AG08396 (cell line): ENCODE measurements at regions not wholly inside any gene's neighbourhood (a gene's known extent, or its start where the extent isn't known, plus 50 kb on each side); places are given as distances from the start of the nearest gene placed in this dataset.
"Not testable (repeated sequence)": the region's sequence is repeated elsewhere in the genome, so short reads cannot be mapped to it uniquely, and the experiment has no call there.

Experiments used
- DNase-seq: peaks from one replicate; pipeline ENCODE4 v3.0.0; 2012; ENCODE audit warnings: low spot score, mixed read lengths

DNA sequence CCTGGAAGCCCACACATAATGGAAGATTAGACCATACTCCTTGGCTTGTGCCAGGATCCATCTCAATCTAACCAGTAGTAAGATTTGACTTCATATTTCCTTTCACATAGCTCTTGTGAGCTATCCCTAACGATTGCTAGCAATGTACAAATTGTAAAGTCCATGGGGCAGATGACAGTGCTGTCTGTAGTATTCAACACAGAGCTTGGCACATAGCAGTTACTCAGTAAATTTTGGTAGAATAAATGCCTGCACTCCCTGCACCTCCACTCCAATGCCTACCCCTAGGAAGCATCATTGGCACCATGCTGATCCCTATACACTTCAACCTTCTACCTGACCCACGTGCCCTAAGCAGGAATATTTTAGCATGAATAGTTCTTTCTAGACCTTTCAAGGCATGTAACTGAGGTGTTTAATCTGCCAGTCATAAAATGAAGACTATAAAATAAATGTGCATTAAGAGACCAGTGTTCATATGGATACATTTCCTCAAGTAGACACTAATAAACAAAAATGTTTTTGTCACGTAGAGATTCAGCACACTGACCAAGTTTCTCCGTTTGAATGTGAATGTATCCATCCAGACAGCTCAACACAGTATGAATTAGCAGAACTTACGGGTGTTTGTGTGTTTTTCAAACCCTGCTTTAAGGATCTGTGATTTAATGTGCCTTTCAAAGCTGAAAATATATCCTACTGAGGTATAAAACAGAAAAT lies 98.8 kb downstream of the BMP4 start:
- DNase-seq, result no peak

DNA sequence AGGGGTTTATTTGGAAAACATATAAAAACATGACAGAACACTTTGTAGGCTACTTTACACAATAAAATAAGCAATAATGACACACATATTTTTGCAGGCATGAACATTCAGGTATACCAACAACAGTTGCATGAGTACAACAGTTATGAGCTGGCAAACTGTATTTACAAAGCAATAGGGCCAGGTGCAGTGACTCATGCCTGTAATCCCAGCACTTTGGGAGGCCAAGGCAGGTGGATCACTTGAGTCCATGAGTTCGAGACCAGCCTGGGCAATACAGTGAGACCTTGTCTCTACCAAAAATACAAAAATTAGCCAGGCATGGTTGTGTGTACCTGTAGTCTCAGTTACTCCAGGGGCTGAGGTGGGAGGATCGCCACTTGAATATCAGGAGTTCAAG lies 101.1 kb downstream of the BMP4 start:
- DNase-seq, result no peak

DNA sequence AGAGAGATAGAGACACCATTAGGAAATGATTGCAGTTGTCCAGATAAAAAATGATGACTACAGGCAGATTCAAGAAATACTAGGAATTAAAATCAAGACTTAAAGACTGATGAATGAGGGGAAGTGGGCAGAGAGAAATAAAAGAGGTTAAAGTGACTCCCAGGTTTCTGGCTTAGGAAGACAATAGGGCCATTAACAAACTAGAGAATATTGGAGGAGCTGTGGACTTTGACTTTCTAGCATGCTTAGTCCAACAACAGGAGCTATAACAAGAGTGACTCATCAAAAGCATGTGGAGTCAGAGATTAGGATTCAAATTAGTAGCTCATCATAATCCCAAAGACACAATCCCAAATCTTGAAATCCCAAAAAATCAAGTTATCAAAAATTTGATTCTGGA lies 101.5 kb downstream of the BMP4 start:
- DNase-seq, result no peak

DNA sequence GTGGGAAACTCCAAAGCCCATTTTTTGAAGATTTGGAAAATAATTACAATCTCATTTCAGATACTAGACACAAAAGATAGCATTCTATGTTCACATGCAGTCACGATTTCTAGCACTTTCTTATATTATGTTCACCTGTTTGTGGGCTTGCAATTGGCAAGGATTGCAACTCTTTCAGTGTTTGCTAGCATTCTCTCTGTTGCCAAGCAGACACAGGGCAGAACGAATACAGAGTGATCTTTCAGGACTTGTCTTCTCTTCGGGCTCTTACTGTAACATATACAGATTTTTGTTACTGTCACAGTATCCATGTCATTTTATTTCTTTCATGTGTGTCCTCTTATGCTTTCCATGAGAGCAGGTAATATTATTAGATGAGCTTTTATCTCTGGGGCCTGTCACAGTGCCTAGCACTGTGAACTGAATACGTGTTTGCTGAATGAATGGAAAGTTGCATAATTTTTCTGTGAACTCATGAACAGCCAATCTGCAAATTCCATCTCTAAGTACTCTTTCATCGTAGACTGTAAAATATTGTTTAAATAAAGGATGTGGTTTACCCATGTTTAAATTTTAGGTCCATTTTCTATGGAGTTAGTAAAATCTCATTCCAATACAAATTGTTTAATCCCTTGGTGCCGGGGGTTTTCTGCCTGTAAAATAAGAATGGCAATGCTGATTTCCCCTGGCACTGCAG lies 105.1 kb downstream of the BMP4 start:
- DNase-seq, result no peak

DNA sequence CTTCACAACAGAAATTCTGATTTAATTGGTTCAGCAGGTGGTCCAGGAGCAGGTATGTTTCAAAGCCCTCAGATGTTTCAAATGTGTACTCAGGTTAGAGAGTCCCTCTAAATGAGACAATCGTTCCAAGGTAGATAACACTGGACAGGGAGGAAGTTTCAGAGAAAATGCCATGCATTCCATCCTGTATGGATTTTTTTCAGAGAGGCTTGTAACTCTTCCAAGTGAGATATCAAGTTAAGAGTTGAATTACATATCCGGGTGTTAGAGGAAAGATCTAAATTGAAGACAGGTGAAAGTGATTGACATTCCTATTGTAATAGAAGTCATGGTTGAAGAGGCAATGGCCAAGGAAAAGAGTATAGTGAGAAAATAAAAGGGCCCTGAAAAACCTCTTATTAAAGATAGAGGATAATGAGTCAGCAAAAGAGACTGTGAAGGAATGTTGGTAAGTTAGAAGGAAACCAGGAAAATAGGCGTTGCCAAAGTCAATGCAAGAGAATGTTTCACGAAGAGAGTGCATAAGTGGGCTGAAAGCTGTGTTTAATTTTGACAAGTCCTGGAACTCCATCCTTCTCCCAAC lies 105.8 kb downstream of the BMP4 start:
- DNase-seq, result peak; percentile 13

DNA sequence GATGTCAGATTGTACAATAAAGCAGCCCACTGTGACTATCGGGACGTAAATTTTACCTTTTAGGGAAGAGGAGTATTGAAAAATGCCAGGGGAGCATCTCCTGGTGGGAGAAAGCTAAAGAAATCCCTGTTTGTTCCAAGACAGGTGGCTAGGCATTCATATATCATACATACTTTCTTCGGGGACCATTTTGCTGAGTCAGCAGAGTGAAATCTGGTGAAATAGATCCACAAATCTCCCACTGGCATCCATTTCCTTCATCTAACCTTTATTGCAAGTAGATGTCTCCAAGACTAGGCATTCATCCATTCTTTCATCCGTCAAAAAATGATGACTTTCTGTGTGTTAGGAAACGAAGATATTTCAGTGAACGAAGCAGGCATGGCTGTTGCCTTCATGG lies 107.1 kb downstream of the BMP4 start:
- no peak for DNase-seq

DNA sequence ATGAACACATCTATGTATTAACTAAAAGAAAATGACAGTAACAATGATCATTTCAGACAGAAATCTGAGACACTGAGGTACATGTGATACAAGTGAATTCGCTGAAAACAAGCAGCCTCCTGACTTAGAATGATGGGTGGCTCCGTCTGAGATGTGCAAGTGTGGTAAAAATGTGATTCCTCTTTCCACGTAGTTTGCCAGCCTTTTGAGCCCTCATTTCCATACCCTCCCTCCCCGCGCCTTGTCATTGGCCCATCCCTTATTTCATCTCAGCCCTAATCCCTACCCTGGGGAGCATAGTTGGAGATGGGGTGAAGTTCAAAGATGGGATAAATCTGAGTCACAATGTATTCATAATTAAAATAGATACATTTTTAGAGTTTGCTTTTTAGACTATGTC lies 107.8 kb downstream of the BMP4 start:
- no peak for DNase-seq

DNA sequence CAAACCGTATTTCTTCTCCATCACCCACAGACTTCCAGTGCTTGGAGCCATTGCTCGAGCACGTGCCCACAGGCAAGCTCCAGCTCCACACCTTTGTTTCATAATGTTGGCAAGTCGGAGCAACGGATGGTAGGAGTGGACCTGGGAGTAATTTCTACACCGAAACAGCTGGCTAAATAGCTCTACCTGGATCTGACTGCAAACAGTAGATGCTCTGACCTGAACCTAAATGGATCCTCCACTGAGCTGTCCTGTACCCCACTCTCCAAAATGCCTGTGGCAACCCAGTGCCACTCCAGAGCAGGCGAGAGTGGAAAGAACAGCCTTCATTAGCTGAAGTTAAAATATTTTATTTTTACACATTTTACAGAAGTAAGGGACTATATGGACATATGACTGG lies 108.7 kb downstream of the BMP4 start:
- DNase-seq, result no peak

DNA sequence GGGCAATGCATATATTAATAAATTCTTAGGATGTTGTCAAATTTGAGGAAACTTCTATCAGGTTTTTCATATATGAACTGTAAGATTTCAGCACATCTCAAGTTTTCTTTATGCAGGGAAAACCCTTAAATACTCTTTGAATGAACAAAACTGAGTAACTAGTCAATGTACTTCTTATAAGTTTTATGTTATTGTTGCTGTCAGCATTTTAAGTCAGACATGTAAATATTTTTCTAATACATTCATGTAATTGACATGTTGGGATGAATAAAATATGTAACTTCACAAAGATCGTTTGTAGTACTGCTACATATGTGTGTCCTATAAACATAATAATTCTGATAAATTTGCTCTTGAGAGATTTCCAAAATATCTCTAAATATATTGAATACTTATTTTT lies 109.6 kb downstream of the BMP4 start:
- DNase-seq, result no peak

DNA sequence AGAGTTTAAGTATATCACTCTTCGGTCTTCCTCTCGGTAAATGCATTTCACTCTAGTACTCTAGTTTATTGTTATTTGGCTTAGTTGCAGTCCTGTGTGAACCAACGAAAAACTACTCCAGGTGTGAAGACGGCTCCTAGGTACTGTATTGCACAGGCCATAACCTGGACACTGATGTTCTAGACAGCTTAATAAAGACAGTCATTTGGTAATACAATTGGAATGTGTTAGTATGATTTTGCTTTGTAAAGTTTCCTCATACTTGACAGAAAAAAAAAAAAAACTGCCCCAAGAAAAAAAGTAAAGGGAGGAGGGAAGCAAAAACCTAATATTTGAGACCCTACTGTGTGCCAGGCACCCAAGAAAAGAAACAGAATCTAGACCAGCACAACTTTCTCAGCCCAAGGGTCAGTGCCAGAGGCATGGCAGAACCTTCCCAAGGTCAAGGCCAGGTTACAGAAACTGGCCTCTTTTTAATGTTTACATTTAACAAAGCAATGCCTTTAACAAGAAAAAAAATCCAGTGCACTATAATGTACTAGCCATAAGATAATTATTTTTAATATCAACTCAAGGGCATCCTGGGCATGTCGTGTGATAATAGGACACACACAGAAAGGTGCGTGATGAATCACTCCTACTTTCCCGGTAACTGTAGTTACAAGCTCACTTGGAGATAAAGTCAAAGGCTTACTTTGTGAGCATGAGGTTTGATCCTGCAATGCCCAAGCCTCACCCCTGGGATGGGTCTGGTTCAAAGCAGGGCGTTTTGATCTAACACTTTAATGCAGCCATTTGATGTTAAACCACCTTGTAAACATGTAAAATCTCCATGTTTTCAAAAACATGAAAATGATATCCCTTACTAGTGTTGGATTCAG lies 110.6 kb downstream of the BMP4 start:
- no peak for DNase-seq

DNA sequence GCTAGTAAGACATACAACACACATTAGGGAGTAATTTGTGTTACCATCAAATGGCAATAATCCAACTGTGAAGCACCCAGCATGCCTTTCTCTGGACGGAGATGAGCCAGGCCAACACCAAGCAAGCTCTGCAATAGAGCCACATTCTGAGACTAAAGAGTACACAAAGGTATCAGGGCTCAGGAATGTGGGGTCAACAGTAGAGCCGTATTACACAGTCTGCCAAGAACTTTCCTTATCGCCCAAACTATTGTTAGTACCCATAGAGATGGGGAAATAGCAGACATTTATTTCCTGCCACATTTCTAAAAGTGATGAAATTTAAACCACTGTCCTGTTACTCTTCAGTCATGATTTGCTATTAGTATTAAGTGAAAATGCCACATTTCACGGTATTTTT lies 113.7 kb downstream of the BMP4 start:
- DNase-seq, result no peak

DNA sequence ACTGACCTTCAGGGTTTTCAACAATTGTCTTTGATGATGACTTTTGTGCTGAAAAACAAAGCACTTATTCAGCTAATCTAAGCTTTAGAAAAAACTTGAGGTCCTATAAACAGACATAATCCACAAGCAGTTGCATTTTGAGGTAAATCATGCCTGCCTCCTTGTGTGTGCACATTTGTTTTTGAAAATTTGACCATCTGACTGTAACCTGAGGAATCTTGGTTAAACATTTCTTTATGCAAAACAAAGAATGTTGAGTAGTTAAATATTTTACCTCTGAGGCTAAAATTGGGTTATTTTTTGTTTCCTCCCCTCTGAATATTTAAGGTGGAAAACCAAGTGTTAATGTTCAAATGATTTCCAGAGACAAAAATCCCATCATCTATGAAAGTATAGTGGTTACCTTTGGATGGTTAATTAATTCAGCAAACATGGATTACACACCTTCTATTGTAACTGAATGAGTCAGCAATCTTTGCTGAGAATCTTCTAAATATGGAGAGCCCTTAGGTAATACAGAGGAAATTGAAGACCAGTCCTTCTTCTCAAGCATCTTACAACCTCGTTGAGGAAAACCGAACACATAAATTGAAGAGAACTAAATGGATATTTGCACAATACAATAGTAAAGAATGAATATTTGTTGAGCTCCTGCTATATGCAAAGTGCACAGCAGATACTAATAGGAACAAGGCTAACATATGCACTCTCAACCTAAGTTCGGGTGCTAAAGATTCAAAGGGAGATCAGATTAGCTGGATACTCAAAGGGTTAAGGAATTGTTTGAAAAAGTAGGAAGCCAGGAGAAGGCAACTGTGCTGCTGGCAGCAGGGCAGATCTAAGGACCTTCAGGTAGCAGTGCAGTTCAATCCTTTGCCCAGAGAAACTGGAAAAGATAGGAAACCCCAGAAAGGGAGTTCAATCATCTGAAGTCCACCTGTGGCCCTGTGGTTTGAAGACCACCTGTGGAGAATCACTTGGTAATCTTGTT lies 115.2 kb downstream of the BMP4 start:
- DNase-seq, result no peak

DNA sequence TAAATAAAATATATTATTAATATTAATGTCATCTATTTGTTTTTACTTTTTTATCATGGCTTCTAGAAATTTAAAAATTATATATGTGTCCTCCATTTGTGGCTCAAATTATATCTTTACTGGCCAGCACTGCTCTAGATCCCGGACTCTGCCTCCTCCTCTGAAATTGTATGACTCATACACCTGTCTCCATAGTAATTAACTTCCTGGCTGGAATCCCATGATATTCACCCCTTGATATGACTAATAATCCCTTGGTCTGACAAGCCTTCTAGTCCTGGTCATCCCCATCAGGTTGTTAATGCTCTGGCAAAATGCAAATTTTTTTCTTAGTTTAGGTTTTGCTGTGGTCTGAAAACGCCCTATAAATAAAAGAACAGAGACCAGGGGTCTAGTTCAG lies 116.2 kb downstream of the BMP4 start:
- no peak for DNase-seq

DNA sequence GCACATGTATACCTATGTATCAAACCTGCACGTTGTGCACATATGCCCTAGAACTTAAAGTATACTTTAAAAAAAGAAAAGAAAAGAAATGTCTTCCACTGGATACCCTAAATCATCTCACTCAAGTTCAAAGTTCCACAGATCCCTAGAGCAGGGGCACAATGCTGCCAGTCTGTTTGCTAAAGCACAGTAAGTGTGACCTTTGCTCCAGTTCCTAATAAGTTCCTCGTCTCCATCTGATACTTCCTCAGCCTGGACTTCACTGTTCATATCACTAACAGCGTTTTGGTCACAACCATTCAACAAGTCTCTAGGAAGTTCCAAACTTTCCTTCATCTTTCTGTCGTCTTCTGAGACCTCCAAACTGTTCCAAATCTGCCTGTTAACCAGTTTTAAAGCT lies 118.3 kb downstream of the BMP4 start:
- no peak for DNase-seq

DNA sequence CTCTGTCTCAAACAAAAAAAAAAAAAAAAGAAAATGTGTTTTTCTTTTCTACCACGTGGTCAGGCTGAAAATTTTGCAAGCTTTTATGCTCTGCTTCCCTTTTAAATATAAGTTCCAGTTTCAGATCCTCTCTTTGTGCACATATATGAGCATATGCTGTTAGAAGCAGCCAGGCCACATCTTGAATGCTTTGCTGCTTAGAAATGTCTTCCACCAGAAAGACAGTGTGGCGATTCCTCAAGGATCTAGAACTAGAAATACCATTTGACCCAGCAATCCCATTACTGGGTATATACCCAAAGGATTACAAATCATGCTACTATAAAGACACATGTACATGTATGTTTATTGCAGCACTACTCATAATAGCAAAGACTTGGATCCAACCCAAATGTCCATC lies 119.0 kb downstream of the BMP4 start:
- DNase-seq, result not testable (repeated sequence)

DNA sequence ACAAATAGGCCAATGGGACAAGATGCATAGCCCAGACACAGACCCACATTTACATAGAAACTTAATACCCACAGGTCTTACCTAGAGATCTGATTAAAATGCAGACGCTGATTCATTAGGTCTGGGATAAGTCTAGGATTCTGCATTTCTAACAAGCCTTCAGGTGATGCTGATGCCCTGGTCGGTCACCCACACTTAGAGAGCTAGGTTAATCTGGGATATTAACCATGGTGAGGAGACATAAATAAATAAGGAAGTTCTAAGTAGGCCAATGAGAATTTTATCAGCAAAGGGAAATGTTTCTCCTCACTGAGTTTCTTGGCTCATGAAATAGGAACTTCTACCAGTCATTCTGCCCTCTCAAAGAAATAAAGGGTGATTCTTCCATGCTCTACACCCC lies 120.1 kb downstream of the BMP4 start:
- DNase-seq, result no peak

DNA sequence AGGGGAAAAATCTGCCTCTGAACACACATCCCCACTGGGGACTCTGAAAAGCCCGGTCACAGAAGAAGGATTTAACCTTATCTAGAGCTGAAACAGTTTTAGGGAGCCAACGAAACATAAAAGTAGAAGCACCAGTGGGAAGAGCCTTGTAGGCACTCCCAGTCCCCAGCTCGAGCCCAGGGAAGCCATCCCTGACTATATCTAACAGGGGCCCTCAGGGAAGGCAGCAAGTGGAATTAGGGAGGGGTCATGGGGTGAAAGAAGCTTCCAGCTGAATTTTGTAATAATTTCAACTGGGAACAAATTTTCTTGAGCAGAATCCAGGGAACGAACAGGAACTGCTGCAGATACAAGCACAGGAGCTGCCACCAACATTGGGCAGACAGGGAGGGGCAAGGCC lies 127.8 kb downstream of the BMP4 start:
- DNase-seq, result no peak

DNA sequence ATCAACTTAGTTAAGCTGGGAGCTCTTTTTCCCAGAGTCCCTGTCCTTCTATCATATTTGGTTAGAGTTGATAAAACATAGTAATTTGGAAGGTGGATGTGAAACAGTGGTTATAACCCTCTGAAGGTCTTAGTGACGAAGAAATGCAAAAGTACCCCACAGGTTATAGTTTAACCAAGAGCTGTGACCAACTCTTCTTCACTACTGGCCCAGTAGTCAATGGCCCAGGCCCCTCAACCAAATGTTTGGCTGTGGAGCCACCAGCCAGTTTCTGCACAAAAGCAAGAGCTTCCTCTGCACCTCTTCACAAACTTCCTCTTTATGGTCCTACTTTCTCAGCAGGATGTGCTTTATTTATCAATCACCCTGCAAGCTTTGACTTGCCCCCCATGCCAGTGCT lies 132.6 kb downstream of the BMP4 start:
- DNase-seq, result no peak

DNA sequence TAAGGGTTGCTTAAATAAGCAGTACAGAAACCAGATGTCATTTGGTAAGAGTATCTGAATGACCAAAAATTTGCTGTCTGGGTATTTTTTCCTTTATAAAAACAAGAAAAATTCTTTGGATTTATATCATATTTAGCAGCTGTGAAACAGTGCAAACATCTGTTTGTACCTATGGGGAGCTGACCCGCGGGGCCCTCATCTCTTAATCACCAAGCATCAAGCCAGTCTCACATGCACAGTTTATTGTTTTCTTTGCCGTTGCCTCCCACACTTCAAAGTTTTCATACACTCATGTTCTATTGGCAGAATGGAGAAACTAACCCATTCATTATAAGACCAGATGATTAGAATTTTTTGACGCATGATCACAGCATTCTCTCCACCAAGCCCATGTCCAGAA lies 142.2 kb downstream of the BMP4 start:
- DNase-seq, result no peak

DNA sequence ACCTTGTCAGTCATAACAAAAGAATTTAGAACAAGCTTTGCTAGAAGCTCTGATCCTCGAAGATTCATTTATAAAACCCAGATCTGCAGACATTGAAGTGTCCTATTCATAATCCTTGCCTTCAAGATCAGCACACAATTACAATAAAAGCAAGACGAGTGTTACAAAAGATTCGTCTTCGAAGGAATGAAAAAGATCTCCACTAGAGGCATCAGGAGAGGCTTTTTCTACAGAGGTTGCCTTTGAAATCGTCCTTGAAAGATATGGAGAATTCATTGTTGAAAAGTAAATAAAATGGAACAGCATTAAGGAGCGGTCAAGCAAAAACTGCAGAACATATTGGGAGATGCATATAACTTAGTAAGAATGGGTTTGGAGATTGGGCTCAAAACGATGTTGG lies 146.4 kb downstream of the BMP4 start:
- DNase-seq, result no peak

DNA sequence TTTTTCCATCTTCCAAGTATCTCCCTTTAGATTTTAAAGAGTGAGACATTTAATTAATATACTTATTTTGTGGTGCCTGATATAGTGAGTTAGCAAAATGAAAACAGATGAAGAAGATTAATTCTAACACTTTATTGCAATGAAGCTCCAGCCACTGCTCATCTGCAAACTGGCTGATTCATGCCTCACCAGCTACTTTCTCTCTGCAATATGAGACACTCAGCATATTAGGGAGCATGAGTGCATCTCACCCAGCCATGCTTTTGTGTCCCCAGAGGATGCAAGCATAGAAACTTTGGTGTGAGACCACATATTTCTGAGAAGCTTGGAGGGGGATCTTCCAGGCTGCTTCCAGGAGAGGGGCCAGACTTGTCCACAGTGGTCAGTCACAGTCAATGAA lies 148.6 kb downstream of the BMP4 start:
- DNase-seq, result no peak
